ENCODE measurements at regions not wholly inside any gene's neighbourhood (a gene's known extent, or its start where the extent isn't known, plus 50 kb on each side); places are given as distances from the start of the nearest gene placed in this dataset.

DNA sequence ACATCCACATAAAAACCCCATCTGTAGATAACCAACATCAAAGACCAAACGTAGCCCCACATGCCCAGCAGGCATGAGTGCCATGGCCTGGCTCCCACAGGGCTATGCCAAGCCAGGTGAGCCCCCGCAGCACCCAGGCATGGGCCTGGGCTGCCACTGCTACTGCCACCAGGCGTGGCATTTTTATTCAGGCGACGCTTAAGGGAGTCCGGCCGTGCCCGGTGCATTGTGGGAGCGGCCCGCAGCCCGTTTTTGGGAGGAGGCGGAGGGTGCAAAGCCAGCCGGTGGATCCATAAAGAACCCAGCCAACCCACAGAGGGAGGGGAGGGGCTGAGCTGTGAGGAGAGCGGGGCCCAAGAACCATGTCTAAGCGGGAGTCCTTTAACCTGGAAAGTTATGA, 83.6 kb downstream of the XIST start:
- H3K27ac ChIP-seq = no peak overlapping the region
- CTCF ChIA-PET = no interaction called here
- TF ChIP-seq, protein P1, sequence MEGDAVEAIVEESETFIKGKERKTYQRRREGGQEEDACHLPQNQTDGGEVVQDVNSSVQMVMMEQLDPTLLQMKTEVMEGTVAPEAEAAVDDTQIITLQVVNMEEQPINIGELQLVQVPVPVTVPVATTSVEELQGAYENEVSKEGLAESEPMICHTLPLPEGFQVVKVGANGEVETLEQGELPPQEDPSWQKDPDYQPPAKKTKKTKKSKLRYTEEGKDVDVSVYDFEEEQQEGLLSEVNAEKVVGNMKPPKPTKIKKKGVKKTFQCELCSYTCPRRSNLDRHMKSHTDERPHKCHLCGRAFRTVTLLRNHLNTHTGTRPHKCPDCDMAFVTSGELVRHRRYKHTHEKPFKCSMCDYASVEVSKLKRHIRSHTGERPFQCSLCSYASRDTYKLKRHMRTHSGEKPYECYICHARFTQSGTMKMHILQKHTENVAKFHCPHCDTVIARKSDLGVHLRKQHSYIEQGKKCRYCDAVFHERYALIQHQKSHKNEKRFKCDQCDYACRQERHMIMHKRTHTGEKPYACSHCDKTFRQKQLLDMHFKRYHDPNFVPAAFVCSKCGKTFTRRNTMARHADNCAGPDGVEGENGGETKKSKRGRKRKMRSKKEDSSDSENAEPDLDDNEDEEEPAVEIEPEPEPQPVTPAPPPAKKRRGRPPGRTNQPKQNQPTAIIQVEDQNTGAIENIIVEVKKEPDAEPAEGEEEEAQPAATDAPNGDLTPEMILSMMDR (conservative IDR thresholded peaks at IDR 0.05; ENCODE audit: low read depth) = no peak
- DNase-seq (ENCODE audit: low spot score) = no peak
- POLR2A ChIA-PET (ENCODE audit: low non-redundant PET) = no interaction called here

DNA sequence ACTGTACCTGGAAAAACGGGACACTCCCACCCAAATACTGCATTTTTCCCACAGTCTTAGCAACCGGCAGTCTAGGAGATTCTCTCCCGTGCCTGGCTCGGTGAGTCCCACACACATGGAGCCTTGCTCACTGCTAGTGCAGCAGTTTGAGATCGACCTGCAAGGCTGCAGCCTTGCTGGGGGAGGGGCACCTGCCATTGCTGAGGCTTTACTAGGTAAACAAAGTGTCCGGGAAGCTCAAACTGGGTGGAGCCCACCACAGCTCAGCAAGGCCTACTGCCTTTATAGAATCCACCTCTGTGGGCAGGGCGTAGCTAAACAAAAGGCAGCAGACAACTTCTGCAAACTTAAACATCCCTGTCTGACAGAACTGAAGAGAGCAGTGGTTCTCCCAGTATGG, 84.4 kb downstream of the XIST start:
- CTCF ChIA-PET = no interaction called here
- POLR2A ChIA-PET (ENCODE audit: low non-redundant PET) = no interaction called here
- H3K27ac ChIP-seq = no peak overlapping the region
- DNase-seq (ENCODE audit: low spot score) = no peak
- TF ChIP-seq, protein P1 (conservative IDR thresholded peaks at IDR 0.05; ENCODE audit: low read depth) = no peak

DNA sequence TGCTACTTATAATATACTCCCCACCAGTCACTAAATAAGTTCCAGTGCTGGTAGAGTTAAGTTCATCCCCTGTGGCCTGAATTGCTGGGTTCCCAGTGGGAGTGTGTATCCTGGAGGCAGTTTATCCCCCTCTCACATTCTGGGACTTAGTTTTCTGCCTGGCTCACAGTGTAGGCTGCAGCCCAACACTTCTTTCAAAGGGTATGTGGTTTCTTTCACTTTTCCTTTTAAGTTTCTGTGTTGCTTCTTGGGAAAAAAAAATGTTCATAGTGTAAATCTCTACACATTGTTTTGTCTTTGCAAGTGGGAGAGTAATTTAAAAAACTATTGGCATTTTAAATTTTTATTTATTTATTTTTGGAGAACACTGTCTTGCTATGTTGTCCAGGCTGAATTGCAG, 85.5 kb downstream of the XIST start:
- ChIA-PET CTCF (no interaction called here), POLR2A (ENCODE audit: low non-redundant PET) (no interaction called here)
- no peak for DNase-seq (ENCODE audit: low spot score)
- H3K27ac ChIP-seq = no peak overlapping the region
- TF ChIP-seq, protein P1 (conservative IDR thresholded peaks at IDR 0.05; ENCODE audit: low read depth) = no peak

DNA sequence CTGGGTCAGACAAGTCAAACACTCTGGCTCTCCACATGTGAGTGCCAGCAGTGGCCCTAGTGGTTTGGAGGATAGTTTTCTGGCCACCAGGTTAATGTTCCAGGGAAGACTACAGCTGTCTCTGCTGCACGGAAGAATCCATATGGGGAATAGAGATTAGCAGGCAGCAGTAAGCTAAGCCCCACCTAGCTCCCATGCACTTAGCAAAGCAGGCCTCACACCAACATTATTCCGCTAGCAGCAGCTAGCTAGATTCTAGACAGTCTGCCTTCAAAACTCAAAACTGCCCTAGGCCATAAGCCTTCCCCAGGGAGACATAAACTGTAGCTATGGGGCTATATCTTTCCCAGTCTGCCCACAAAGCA, 86.1 kb downstream of the XIST start:
- CTCF ChIA-PET = no interaction called here
- POLR2A ChIA-PET (ENCODE audit: low non-redundant PET) = interaction anchor here (0.6 kb wide), 1 partner anchor 214 kb away, joined by 3 read pairs; no protein-coding TSS in a partner anchor
- TF ChIP-seq, protein P1 (conservative IDR thresholded peaks at IDR 0.05; ENCODE audit: low read depth) = no peak
- no peak for DNase-seq (ENCODE audit: low spot score)
- no peak overlapping the region for H3K27ac ChIP-seq

DNA sequence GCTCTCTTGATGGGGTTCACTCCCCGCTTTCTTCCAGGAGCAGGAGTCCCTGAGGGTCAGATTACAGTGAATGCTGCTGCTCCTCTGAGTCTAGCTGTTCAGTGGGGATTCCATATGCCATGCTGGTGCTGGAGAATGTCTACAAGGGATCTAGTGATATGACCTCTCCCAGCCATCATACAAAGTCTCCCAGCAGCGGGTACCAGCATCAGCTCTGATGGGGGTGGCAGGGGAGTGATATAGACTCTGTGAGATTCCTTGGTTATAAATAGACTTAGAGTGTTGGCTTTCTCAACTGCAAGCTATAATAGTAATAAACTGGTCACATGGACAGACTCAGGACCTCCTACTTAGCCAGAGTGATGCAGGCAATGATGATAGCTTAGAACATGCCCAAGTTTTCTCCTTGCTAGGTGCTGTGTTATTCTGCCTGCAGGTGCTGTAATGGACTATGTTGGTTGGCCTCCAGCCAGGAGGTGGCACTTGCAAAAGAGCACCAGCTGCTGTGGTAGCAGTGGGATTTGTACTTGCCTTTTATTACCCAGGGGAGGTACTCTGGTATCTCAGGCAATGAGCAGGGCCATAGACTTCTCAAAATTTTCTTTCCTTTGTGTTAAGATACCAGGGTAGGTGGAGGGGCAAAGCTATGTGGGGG, 86.6 kb downstream of the XIST start:
- TF ChIP-seq, protein P1 (conservative IDR thresholded peaks at IDR 0.05; ENCODE audit: low read depth) = no peak
- no peak overlapping the region for H3K27ac ChIP-seq
- POLR2A ChIA-PET (ENCODE audit: low non-redundant PET) = interaction anchor here (0.6 kb wide), 1 partner anchor 213 kb away, joined by 3 read pairs; no protein-coding TSS in a partner anchor
- CTCF ChIA-PET = interaction anchor here (0.7 kb wide), 1 partner anchor 151 kb away, joined by 4 read pairs; no protein-coding TSS in a partner anchor
- no peak for DNase-seq (ENCODE audit: low spot score)

DNA sequence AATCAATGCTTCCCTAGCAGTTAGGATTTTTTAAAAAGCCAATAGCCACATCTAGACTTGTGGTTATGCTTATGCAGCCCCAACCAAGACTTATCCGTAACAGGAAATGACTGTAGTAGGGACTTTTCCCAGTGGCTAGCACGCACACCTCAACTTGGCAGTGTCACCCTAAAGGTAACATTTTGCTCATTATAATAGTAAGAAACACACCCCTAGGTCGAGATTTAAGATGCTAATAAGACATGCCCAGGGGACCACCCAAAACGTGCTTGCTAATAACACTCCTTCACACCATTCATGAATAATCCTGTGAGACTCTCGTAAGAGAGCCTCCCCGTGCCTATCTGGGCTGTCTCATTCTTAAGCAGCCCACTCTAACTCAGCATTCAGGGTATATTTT, 94.3 kb downstream of the XIST start:
- TF ChIP-seq, protein P1 (conservative IDR thresholded peaks at IDR 0.05; ENCODE audit: low read depth) = no peak
- POLR2A ChIA-PET (ENCODE audit: low non-redundant PET) = no interaction called here
- no peak for DNase-seq (ENCODE audit: low spot score)
- CTCF ChIA-PET = no interaction called here
- H3K27ac ChIP-seq = no peak overlapping the region
